Caco-2 (cell line): ENCODE measurements at regions not wholly inside any gene's neighbourhood (a gene's known extent, or its start where the extent isn't known, plus 50 kb on each side); places are given as distances from the start of the nearest gene placed in this dataset.

Source experiments
- BruUV-seq: library from RNA; stranded (reverse); fragments of 400-500 nt; replicated peaks from 2 replicates; lab custom pipeline; 2021; lab: Mats Ljungman, UMichigan
- CTCF ChIA-PET: fragments of 300-600 bp; sonication (Branson Sonifier 250); formaldehyde crosslinking; loops from one replicate; lab custom pipeline; 2022; ENCODE audit warnings: antibody characterized with exemption; lab: Charles Lee
- POLR2A ChIA-PET: fragments of 300-600 bp; sonication (Branson Sonifier 250); formaldehyde crosslinking; loops from one replicate; lab custom pipeline; 2022; ENCODE audit warnings: antibody characterized with exemption; lab: Charles Lee
- DNase-seq, 2 experiments: peaks; one replicate each; pipeline versions ENCODE4 v3.0.0 to v3.0.0-alpha.2; 2020 to 2022
- H3K27me3 ChIP-seq: replicated peaks from 2 replicates; pipeline ENCODE4 v1.6.0; 2011; ENCODE audit warnings: low read length; ENCODE audit not compliant: control insufficient read depth, insufficient read depth
- H3K36me3 ChIP-seq: 2 replicates; pipeline ENCODE4 v1.5.1; 2011; ENCODE audit warnings: low read length; ENCODE audit not compliant: control insufficient read depth, insufficient read depth
- H3K4me1 ChIP-seq: fragments of 250-450 bp; sonication (Bioruptor Pico); 2 replicates; pipeline ENCODE4 v1.5.1; 2020; ENCODE audit warnings: mild to moderate bottlenecking
- H3K4me3 ChIP-seq: 2 replicates; pipeline ENCODE4 v1.5.1; 2011; ENCODE audit warnings: low read depth, mild to moderate bottlenecking, control low read depth, low read length
- H3K9me3 ChIP-seq: fragments of 250-450 bp; sonication (Bioruptor Pico); 2 replicates; pipeline ENCODE4 v1.5.1; 2020; ENCODE audit warnings: mild to moderate bottlenecking, moderate library complexity
- H3K27ac Mint-ChIP-seq: one replicate; pipeline ENCODE4 v1.8.0; 2022; ENCODE audit warnings: mixed read lengths; ENCODE audit not compliant: unreplicated experiment
- H3K27me3 Mint-ChIP-seq: one replicate; pipeline ENCODE4 v1.8.0; 2022; ENCODE audit warnings: mixed read lengths; ENCODE audit not compliant: insufficient read depth, unreplicated experiment
- H3K36me3 Mint-ChIP-seq: one replicate; pipeline ENCODE4 v1.8.0; 2022; ENCODE audit warnings: mild to moderate bottlenecking, mixed read lengths; ENCODE audit not compliant: insufficient read depth, unreplicated experiment
- H3K4me1 Mint-ChIP-seq: one replicate; pipeline ENCODE4 v1.8.0; 2022; ENCODE audit warnings: low read depth, mixed read lengths; ENCODE audit not compliant: unreplicated experiment
- H3K4me3 Mint-ChIP-seq: one replicate; pipeline ENCODE4 v1.8.0; 2022; ENCODE audit warnings: mild to moderate bottlenecking, moderate library complexity, mixed read lengths; ENCODE audit not compliant: unreplicated experiment
- H3K9me3 Mint-ChIP-seq: one replicate; pipeline ENCODE4 v1.8.0; 2022; ENCODE audit warnings: mixed read lengths; ENCODE audit not compliant: unreplicated experiment
- CTCF ChIP-seq, 2 experiments: fragments of 200-600 bp in 1 of 2; IDR thresholded peaks; 1 replicate in 1 of 2; 2 replicates in 1 of 2; pipeline versions ENCODE4 v1.5.1 to v1.8.0; 2011 to 2022; ENCODE audit warnings: antibody characterized with exemption in 1 of 2, control low read depth in 1 of 2, inconsistent platforms in 1 of 2, low read depth in 1 of 2, low read length in 1 of 2, mild to moderate bottlenecking in 1 of 2, moderate library complexity in 1 of 2; ENCODE audit not compliant: insufficient read depth in 1 of 2, severe bottlenecking in 1 of 2, unreplicated experiment in 1 of 2
- intact Hi-C: fragments of 100-400 bp; cut with micrococcal nuclease; formaldehyde crosslinking; loops from one replicate; pipeline ENCODE4 v1.10.0; 2022; ENCODE audit not compliant: unreplicated experiment

GRCh38 chr17:6184508-6184907 lies 114.3 kb downstream of the WSCD1 start:
- Histone ChIP-seq H3K4me1 (no peaks in the 10 kb centered on the region), H3K36me3 (no peaks in the 10 kb centered on the region), H3K27me3 (no peaks in the 10 kb centered on the region), H3K9me3 (no peaks in the 10 kb centered on the region), H3K4me3 (no peak overlapping the region)
- BruUV-seq = no TSS peak
- Mint-ChIP-seq H3K36me3 (no peaks in the 10 kb centered on the region), H3K27me3 (peaks cover 10% of the 10 kb centered on the region), H3K4me1 (no peaks in the 10 kb centered on the region), H3K4me3 (no peak overlapping the region), H3K9me3 (no peaks in the 10 kb centered on the region), H3K27ac (no peak overlapping the region)
- TF ChIP-seq CTCF (IDR thresholded peaks at IDR 0.05; ENCODE audit: insufficient read depth in 1 of 2, low read depth in 1 of 2, low read length in 1 of 2, severe bottlenecking in 1 of 2, unreplicated experiment in 1 of 2) = no peak
- intact Hi-C loops = no loop called here
- ChIA-PET CTCF (no interaction called here), POLR2A (no interaction called here)
- no peak for DNase-seq

GRCh38 chr17:6179017-6179416 lies 108.8 kb downstream of the WSCD1 start:
- DNase-seq = no peak
- Histone ChIP-seq H3K27me3 (no peaks in the 10 kb centered on the region), H3K4me1 (no peaks in the 10 kb centered on the region), H3K36me3 (no peaks in the 10 kb centered on the region), H3K4me3 (no peak overlapping the region), H3K9me3 (no peaks in the 10 kb centered on the region)
- ChIA-PET CTCF (no interaction called here), POLR2A (no interaction called here)
- Mint-ChIP-seq H3K4me3 (no peak overlapping the region), H3K4me1 (no peaks in the 10 kb centered on the region), H3K9me3 (no peaks in the 10 kb centered on the region), H3K36me3 (no peaks in the 10 kb centered on the region), H3K27ac (no peak overlapping the region), H3K27me3 (peaks cover 10% of the 10 kb centered on the region)
- BruUV-seq = no TSS peak
- intact Hi-C loops = no loop called here
- no peak for TF ChIP-seq CTCF (IDR thresholded peaks at IDR 0.05; ENCODE audit: insufficient read depth in 1 of 2, low read depth in 1 of 2, low read length in 1 of 2, severe bottlenecking in 1 of 2, unreplicated experiment in 1 of 2)

- no peaks in the 10 kb centered on the region for H3K9me3 Mint-ChIP-seq
- intact Hi-C loops = no loop called here
- ChIA-PET CTCF (no interaction called here), POLR2A (no interaction called here)
- Histone ChIP-seq H3K4me3 (no peak overlapping the region), H3K9me3 (no peaks in the 10 kb centered on the region), H3K27me3 (no peaks in the 10 kb centered on the region), H3K36me3 (no peaks in the 10 kb centered on the region), H3K4me1 (no peaks in the 10 kb centered on the region)
- H3K4me3 Mint-ChIP-seq = no peak overlapping the region
- H3K36me3 Mint-ChIP-seq = no peaks in the 10 kb centered on the region
- TF ChIP-seq CTCF (IDR thresholded peaks at IDR 0.05; ENCODE audit: insufficient read depth in 1 of 2, low read depth in 1 of 2, low read length in 1 of 2, severe bottlenecking in 1 of 2, unreplicated experiment in 1 of 2) = no peak
- H3K27me3 Mint-ChIP-seq = peaks cover 10% of the 10 kb centered on the region
- H3K4me1 Mint-ChIP-seq = no peaks in the 10 kb centered on the region
- H3K27ac Mint-ChIP-seq = no peak overlapping the region
- no TSS peak for BruUV-seq
- DNase-seq = no peak
These were observed 107.9 kb downstream of the WSCD1 start for GRCh38 chr17:6177941-6178694.
